ENCODE measurements at regions not wholly inside any gene's neighbourhood (a gene's known extent, or its start where the extent isn't known, plus 50 kb on each side); places are given as distances from the start of the nearest gene placed in this dataset.

- no peak overlapping the region for H3K4me2 ChIP-seq
- H4K20me1 ChIP-seq (ENCODE audit: insufficient read depth, poor library complexity, severe bottlenecking) = no peaks in the 10 kb centered on the region
- no peaks in the 10 kb centered on the region for H3K4me1 ChIP-seq (ENCODE audit: insufficient read depth)
- WGBS (ENCODE audit: low lambda C conversion rate, missing lambda C conversion rate) = 53% methylated on average over 4 of the region's 4 CpGs
- H3K36me3 ChIP-seq (replicated peaks; ENCODE audit: insufficient read depth, low read depth) = no peaks in the 10 kb centered on the region
- H2AFZ ChIP-seq = no peak overlapping the region
- no peak for DNase-seq (ENCODE audit: low spot score)
- H3K9me3 ChIP-seq (ENCODE audit: low read depth) = no peaks in the 10 kb centered on the region
- H3K4me3 ChIP-seq = no peak overlapping the region
- no peak overlapping the region for H3K27ac ChIP-seq
- H3K27me3 ChIP-seq = no peaks in the 10 kb centered on the region
- H3K9me2 ChIP-seq (replicated peaks; ENCODE audit: insufficient read depth) = no peaks in the 10 kb centered on the region
- no peaks in the 10 kb centered on the region for H3K79me2 ChIP-seq
- TF ChIP-seq EZH2 (IDR thresholded peaks at IDR 0.05; ENCODE audit: borderline replicate concordance) (no peak), EZH2phosphoT487 (IDR thresholded peaks at IDR 0.05; ENCODE audit: low read depth, severe bottlenecking, unreplicated experiment) (peak; percentile 78)
- TF ChIP-seq, protein P1, sequence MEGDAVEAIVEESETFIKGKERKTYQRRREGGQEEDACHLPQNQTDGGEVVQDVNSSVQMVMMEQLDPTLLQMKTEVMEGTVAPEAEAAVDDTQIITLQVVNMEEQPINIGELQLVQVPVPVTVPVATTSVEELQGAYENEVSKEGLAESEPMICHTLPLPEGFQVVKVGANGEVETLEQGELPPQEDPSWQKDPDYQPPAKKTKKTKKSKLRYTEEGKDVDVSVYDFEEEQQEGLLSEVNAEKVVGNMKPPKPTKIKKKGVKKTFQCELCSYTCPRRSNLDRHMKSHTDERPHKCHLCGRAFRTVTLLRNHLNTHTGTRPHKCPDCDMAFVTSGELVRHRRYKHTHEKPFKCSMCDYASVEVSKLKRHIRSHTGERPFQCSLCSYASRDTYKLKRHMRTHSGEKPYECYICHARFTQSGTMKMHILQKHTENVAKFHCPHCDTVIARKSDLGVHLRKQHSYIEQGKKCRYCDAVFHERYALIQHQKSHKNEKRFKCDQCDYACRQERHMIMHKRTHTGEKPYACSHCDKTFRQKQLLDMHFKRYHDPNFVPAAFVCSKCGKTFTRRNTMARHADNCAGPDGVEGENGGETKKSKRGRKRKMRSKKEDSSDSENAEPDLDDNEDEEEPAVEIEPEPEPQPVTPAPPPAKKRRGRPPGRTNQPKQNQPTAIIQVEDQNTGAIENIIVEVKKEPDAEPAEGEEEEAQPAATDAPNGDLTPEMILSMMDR (IDR thresholded peaks at IDR 0.05; ENCODE audit: poor library complexity) = no peak
These were observed 124.2 kb upstream of the PLEKHA5 start for GRCh38 chr12:19005257-19005801.

DNA sequence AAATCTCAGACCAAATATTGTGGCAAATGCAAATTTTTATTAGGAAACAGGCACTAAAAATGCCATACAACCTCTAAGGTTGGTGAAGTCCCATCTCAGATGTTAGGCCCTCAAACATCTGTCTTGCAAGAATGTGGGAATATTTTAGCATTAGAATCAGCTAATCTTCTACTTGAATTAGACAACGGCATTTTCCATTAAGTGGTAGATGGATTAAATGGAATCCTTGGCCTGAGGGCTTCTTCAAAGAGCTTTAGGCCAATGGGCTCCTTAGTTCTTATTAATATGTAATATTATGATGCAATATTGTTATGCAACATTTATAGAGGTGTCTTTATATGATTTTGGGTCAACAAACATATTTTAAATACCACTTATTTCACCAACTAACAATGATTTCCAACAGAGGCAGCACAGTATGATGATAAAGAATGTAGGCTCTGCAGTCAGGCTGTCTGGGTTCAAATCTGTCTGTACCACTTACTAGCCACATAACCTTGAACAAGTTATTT lies 122.9 kb upstream of the PLEKHA5 start:
- TF ChIP-seq, protein P1 (IDR thresholded peaks at IDR 0.05; ENCODE audit: poor library complexity) = no peak
- TF ChIP-seq EZH2phosphoT487 (IDR thresholded peaks at IDR 0.05; ENCODE audit: low read depth, severe bottlenecking, unreplicated experiment) = no peak
- TF ChIP-seq EZH2 (IDR thresholded peaks at IDR 0.05; ENCODE audit: borderline replicate concordance) = no peak
- no peaks in the 10 kb centered on the region for H3K36me3 ChIP-seq (replicated peaks; ENCODE audit: insufficient read depth, low read depth)
- H3K4me1 ChIP-seq (ENCODE audit: insufficient read depth) = no peaks in the 10 kb centered on the region
- DNase-seq (ENCODE audit: low spot score) = no peak
- no peaks in the 10 kb centered on the region for H3K9me3 ChIP-seq (ENCODE audit: low read depth)
- no peak overlapping the region for H3K4me2 ChIP-seq
- H3K27ac ChIP-seq = no peak overlapping the region
- no peaks in the 10 kb centered on the region for H4K20me1 ChIP-seq (ENCODE audit: insufficient read depth, poor library complexity, severe bottlenecking)
- no peak overlapping the region for H3K4me3 ChIP-seq
- no peaks in the 10 kb centered on the region for H3K79me2 ChIP-seq
- H3K9me2 ChIP-seq (replicated peaks; ENCODE audit: insufficient read depth) = no peaks in the 10 kb centered on the region
- 64% methylated on average over 1 of the region's 1 CpG for WGBS (ENCODE audit: low lambda C conversion rate, missing lambda C conversion rate)
- H3K27me3 ChIP-seq = no peaks in the 10 kb centered on the region
- H2AFZ ChIP-seq = no peak overlapping the region

DNA sequence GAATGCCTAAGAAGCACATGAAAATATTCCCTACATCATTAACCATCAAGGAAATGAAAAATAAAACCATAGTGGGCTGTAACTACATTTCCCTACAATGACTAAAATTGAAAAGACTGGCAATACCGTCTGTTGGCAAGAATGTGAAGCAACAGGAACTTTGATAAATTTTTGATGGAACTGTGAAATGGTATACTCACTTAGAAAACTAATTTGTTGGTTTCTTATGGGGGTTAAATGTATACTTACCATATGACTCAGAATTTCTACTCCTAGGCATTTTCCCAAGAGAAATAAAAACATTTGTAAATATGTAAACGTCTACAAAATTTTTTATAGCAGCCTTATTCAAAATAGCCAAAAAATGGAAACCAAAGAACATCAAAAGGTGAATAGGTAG lies 121.4 kb upstream of the PLEKHA5 start:
- Histone ChIP-seq H2AFZ (no peak overlapping the region), H3K4me3 (no peak overlapping the region), H3K79me2 (no peaks in the 10 kb centered on the region), H3K27me3 (no peaks in the 10 kb centered on the region), H3K36me3 (replicated peaks; ENCODE audit: insufficient read depth, low read depth) (no peaks in the 10 kb centered on the region), H4K20me1 (ENCODE audit: insufficient read depth, poor library complexity, severe bottlenecking) (no peaks in the 10 kb centered on the region), H3K27ac (no peak overlapping the region), H3K4me2 (no peak overlapping the region), H3K9me2 (replicated peaks; ENCODE audit: insufficient read depth) (no peaks in the 10 kb centered on the region), H3K9me3 (ENCODE audit: low read depth) (no peaks in the 10 kb centered on the region), H3K4me1 (ENCODE audit: insufficient read depth) (no peaks in the 10 kb centered on the region)
- 86% methylated on average over 2 of the region's 2 CpGs for WGBS (ENCODE audit: low lambda C conversion rate, missing lambda C conversion rate)
- no peak for TF ChIP-seq EZH2 (IDR thresholded peaks at IDR 0.05; ENCODE audit: borderline replicate concordance)
- TF ChIP-seq, protein P1 (IDR thresholded peaks at IDR 0.05; ENCODE audit: poor library complexity) = no peak
- TF ChIP-seq EZH2phosphoT487 (IDR thresholded peaks at IDR 0.05; ENCODE audit: low read depth, severe bottlenecking, unreplicated experiment) = no peak
- DNase-seq (ENCODE audit: low spot score) = no peak

Data from hepatocyte (in vitro differentiated cells).